Endothelial cell of umbilical vein (primary cell): ENCODE measurements at regions not wholly inside any gene's neighbourhood (a gene's known extent, or its start where the extent isn't known, plus 50 kb on each side); places are given as distances from the start of the nearest gene placed in this dataset.

Source experiments
- BruUV-seq: library from RNA; stranded (reverse); fragments of 400-500 nt; replicated peaks from 2 replicates; lab custom pipeline; 2021; lab: Mats Ljungman, UMichigan
- CTCF ChIA-PET: fragments of 300-600, 350-600 bp; sonication (Branson Sonifier 250); formaldehyde crosslinking; loops from one replicate; lab custom pipeline; 2021; ENCODE audit warnings: antibody characterized with exemption, inconsistent platforms; lab: Charles Lee
- POLR2A ChIA-PET: fragments of 300-600, 350-600 bp; sonication (Branson Sonifier 250); formaldehyde crosslinking; loops from one replicate; lab custom pipeline; 2021; ENCODE audit warnings: antibody characterized with exemption, inconsistent platforms; lab: Charles Lee
- DNase-seq: peaks from one replicate; pipeline ENCODE4 v3.0.0-alpha.2; 2011; ENCODE audit warnings: low read depth, low spot score
- FAIRE-seq: peaks from 2 replicates; lab custom pipeline; 2011; peaks lifted over from hg19 to GRCh38; lab: Jason Lieb, UNC
- H2AFZ ChIP-seq: 2 replicates; pipeline ENCODE4 v1.6.0; 2012; ENCODE audit warnings: low read depth, low read length, control low read depth, inconsistent platforms
- H3K27ac ChIP-seq: 2 replicates; pipeline ENCODE4 v1.5.1; 2011; ENCODE audit warnings: low read depth, mild to moderate bottlenecking, control low read depth, low read length, moderate library complexity; ENCODE audit not compliant: insufficient read depth
- H3K27me3 ChIP-seq, 2 experiments: 2 replicates each; pipeline versions ENCODE4 v1.6.0 to v1.6.1; 2011; ENCODE audit warnings: low read length in 2 of 2, mixed read lengths in 1 of 2; ENCODE audit not compliant: control insufficient read depth in 2 of 2, insufficient read depth in 2 of 2
- H3K36me3 ChIP-seq, 2 experiments: 2 replicates in 1 of 2; 3 replicates in 1 of 2; pipeline ENCODE4 v1.5.1; 2011; ENCODE audit warnings: low read length in 2 of 2, mild to moderate bottlenecking in 1 of 2, moderate library complexity in 1 of 2; ENCODE audit not compliant: control insufficient read depth in 2 of 2, insufficient read depth in 2 of 2; ENCODE audit errors: extremely low read depth in 1 of 2
- H3K4me1 ChIP-seq: 3 replicates; pipeline ENCODE4 v1.5.1; 2011; ENCODE audit warnings: mild to moderate bottlenecking, low read length; ENCODE audit not compliant: control insufficient read depth, insufficient read depth; ENCODE audit errors: extremely low read depth
- H3K4me2 ChIP-seq: 2 replicates; pipeline ENCODE4 v1.6.1; 2011; ENCODE audit warnings: low read length, control low read depth, mixed read lengths; ENCODE audit not compliant: insufficient read depth
- H3K4me3 ChIP-seq, 3 experiments: fragments of 200-600 bp in 1 of 3; sonication (generic), shearing (Covaris generic) in 1 of 3; replicated peaks in 1 of 3; 2 replicates each; pipeline ENCODE4 v1.5.1; 2011 to 2016; ENCODE audit warnings: control low read depth in 3 of 3, low read length in 3 of 3, mild to moderate bottlenecking in 2 of 3, inconsistent platforms in 1 of 3, low read depth in 1 of 3, moderate library complexity in 1 of 3; ENCODE audit not compliant: insufficient read depth in 1 of 3
- H3K79me2 ChIP-seq: 2 replicates; pipeline ENCODE4 v1.6.0; 2012; ENCODE audit warnings: low read length, inconsistent platforms; ENCODE audit not compliant: control insufficient read depth, insufficient read depth
- H3K9ac ChIP-seq: replicated peaks from 2 replicates; pipeline ENCODE3; 2011; ENCODE audit warnings: low read length, control low read depth; ENCODE audit not compliant: insufficient read depth; ENCODE audit errors: extremely low read depth
- H3K9me1 ChIP-seq: replicated peaks from 3 replicates; pipeline ENCODE4 v1.6.0; 2011; ENCODE audit warnings: mild to moderate bottlenecking, low read length; ENCODE audit not compliant: control insufficient read depth, insufficient read depth; ENCODE audit errors: extremely low read depth
- H3K9me3 ChIP-seq: replicated peaks from 2 replicates; pipeline ENCODE4 v1.5.1; 2012; ENCODE audit warnings: low read length, inconsistent platforms; ENCODE audit not compliant: control insufficient read depth, insufficient read depth
- H4K20me1 ChIP-seq: replicated peaks from 2 replicates; pipeline ENCODE3; 2011; ENCODE audit warnings: mild to moderate bottlenecking, low read length; ENCODE audit not compliant: control insufficient read depth, insufficient read depth; ENCODE audit errors: extremely low read depth
- EZH2 ChIP-seq: IDR thresholded peaks from 2 replicates; pipeline ENCODE4 v1.6.1; 2012; ENCODE audit warnings: borderline replicate concordance, low read depth, mild to moderate bottlenecking, moderate library complexity, low read length, inconsistent platforms; ENCODE audit not compliant: severe bottlenecking
- FOS ChIP-seq: IDR thresholded peaks from 2 replicates; pipeline ENCODE4 v1.6.1; 2011; ENCODE audit warnings: mild to moderate bottlenecking, low read length, moderate library complexity, borderline replicate concordance; ENCODE audit not compliant: insufficient read depth
- GATA2 ChIP-seq: IDR thresholded peaks from 2 replicates; pipeline ENCODE4 v1.7.0; 2011; ENCODE audit warnings: low read depth, mild to moderate bottlenecking, moderate library complexity, mixed read lengths, low read length; ENCODE audit not compliant: insufficient read length, insufficient read depth
- JUN ChIP-seq: IDR thresholded peaks from 2 replicates; pipeline ENCODE4 v1.6.1; 2011; ENCODE audit warnings: borderline replicate concordance, low read depth; ENCODE audit not compliant: insufficient read length, insufficient read depth
- MYC ChIP-seq: IDR thresholded peaks from one replicate; pipeline ENCODE4 v1.6.1; 2011; ENCODE audit warnings: mild to moderate bottlenecking, low read depth, low read length
- POLR2A ChIP-seq: IDR thresholded peaks from 2 replicates; pipeline ENCODE4 v1.6.1; 2012; ENCODE audit warnings: low read depth, mild to moderate bottlenecking, control low read depth, low read length
- POLR2AphosphoS5 ChIP-seq: IDR thresholded peaks from 2 replicates; pipeline ENCODE4 v1.6.1; 2012; ENCODE audit warnings: low read depth, mild to moderate bottlenecking, control low read depth, low read length, moderate library complexity; ENCODE audit not compliant: insufficient read depth
- dilution Hi-C: fragments of 300-500 bp; cut with MboI; formaldehyde crosslinking; loops from one replicate; pipeline ENCODE4 v1.15.0; 2019; ENCODE audit warnings: low sequenced_read_pairs; ENCODE audit not compliant: extremely low pct_ligation_motif_present
- intact Hi-C: fragments of 100-400 bp; cut with micrococcal nuclease; formaldehyde crosslinking; loops from one replicate; pipeline ENCODE4 v1.10.0; 2022
- TF ChIP-seq, protein P1 (sequence below): IDR thresholded peaks from 2 replicates; pipeline ENCODE4 v1.6.1; 2011; ENCODE audit not compliant: insufficient read depth, insufficient read length
- TF ChIP-seq, protein P2 (sequence below), 2 donors: IDR thresholded peaks; 1 replicate in 1 of 2; 2 replicates in 1 of 2; pipeline ENCODE4 v1.5.1; 2011; ENCODE audit warnings: low read length in 2 of 2, mild to moderate bottlenecking in 2 of 2, moderate library complexity in 2 of 2, control low read depth in 1 of 2, inconsistent platforms in 1 of 2, low read depth in 1 of 2; ENCODE audit not compliant: insufficient read depth in 1 of 2; ENCODE audit errors: extremely low read depth in 1 of 2

GRCh38 chr4:152106781-152107321, 346.0 kb upstream of the GATB start:
- Histone ChIP-seq H3K4me2 (peak overlapping the region; percentile 27), H3K27ac (peak overlapping the region; percentile 40), H3K4me3 (no peak overlapping the region), H3K9ac (no peak overlapping the region), H3K9me3 (no peaks in the 10 kb centered on the region), H3K9me1 (no peaks in the 10 kb centered on the region), H3K4me1 (peaks cover 16% of the 10 kb centered on the region), H3K36me3 (no peaks in the 10 kb centered on the region), H2AFZ (no peak overlapping the region), H3K27me3 (no peaks in the 10 kb centered on the region), H4K20me1 (no peaks in the 10 kb centered on the region), H3K79me2 (no peaks in the 10 kb centered on the region)
- no TSS peak for BruUV-seq
- FAIRE-seq (no peak), DNase-seq (no peak)
- dilution Hi-C loops, result no loop called here
- TF ChIP-seq POLR2A (no peak), EZH2 (no peak), GATA2 (no peak), MYC (no peak), POLR2AphosphoS5 (no peak), FOS (no peak), JUN (no peak)
- TF ChIP-seq, protein P1, sequence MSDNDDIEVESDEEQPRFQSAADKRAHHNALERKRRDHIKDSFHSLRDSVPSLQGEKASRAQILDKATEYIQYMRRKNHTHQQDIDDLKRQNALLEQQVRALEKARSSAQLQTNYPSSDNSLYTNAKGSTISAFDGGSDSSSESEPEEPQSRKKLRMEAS, result no peak
- TF ChIP-seq, protein P2, sequence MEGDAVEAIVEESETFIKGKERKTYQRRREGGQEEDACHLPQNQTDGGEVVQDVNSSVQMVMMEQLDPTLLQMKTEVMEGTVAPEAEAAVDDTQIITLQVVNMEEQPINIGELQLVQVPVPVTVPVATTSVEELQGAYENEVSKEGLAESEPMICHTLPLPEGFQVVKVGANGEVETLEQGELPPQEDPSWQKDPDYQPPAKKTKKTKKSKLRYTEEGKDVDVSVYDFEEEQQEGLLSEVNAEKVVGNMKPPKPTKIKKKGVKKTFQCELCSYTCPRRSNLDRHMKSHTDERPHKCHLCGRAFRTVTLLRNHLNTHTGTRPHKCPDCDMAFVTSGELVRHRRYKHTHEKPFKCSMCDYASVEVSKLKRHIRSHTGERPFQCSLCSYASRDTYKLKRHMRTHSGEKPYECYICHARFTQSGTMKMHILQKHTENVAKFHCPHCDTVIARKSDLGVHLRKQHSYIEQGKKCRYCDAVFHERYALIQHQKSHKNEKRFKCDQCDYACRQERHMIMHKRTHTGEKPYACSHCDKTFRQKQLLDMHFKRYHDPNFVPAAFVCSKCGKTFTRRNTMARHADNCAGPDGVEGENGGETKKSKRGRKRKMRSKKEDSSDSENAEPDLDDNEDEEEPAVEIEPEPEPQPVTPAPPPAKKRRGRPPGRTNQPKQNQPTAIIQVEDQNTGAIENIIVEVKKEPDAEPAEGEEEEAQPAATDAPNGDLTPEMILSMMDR (IDR thresholded peaks at IDR 0.05; ENCODE audit: extremely low read depth in 1 of 2, insufficient read depth in 1 of 2, low read depth in 1 of 2, low read length in 2 of 2), result no peak
- CTCF ChIA-PET, result no interaction called here
- POLR2A ChIA-PET, result no interaction called here
- intact Hi-C loops, result loop anchor here (1.0 to 5.0 kb wide), 6 partner anchors 100 to 430 kb away; partner anchors contain the start of gene FBXW7
